ENCODE measurements at regions not wholly inside any gene's neighbourhood (a gene's known extent, or its start where the extent isn't known, plus 50 kb on each side); places are given as distances from the start of the nearest gene placed in this dataset.

DNA sequence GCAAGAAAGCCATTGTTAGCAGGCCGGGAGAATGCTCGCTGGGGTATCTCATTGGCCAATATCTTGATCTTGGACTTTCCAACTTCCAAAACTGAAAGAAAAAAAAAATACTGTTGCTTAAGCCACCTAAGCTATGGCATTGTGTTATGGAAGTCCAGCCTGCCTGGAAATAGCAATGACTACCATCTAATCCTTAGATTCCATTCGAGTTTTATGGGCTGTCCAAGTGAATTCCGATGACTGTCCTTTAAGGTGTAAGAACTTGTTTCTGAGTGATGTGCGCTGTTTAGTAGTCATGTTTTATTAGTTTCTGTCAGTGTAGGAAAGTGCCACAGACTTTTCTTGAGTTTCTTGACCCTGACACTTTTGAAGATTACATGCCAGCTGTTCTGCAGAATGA is 762.6 kb downstream of the USP25 start:
- Histone ChIP-seq H3K36me3 (no peaks in the 10 kb centered on the region), H3K4me3 (no peak overlapping the region), H3K27me3 (replicated peaks; ENCODE audit: insufficient read depth) (no peaks in the 10 kb centered on the region), H3K4me1 (replicated peaks) (peaks cover 3% of the 10 kb centered on the region), H3K9me3 (no peaks in the 10 kb centered on the region), H3K27ac (no peak overlapping the region)
- intact Hi-C loops (cut with DNase I), result no loop called here
- 82% methylated on average over 5 of the region's 5 CpGs for WGBS
- no peak for TF ChIP-seq POLR2AphosphoS5 (IDR thresholded peaks at IDR 0.05)
- no peak for TF ChIP-seq POLR2A (IDR thresholded peaks at IDR 0.05)
- TF ChIP-seq, protein P1, sequence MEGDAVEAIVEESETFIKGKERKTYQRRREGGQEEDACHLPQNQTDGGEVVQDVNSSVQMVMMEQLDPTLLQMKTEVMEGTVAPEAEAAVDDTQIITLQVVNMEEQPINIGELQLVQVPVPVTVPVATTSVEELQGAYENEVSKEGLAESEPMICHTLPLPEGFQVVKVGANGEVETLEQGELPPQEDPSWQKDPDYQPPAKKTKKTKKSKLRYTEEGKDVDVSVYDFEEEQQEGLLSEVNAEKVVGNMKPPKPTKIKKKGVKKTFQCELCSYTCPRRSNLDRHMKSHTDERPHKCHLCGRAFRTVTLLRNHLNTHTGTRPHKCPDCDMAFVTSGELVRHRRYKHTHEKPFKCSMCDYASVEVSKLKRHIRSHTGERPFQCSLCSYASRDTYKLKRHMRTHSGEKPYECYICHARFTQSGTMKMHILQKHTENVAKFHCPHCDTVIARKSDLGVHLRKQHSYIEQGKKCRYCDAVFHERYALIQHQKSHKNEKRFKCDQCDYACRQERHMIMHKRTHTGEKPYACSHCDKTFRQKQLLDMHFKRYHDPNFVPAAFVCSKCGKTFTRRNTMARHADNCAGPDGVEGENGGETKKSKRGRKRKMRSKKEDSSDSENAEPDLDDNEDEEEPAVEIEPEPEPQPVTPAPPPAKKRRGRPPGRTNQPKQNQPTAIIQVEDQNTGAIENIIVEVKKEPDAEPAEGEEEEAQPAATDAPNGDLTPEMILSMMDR (IDR thresholded peaks at IDR 0.05), result no peak
- DNase-seq (ENCODE audit: low spot score), result no peak

DNA sequence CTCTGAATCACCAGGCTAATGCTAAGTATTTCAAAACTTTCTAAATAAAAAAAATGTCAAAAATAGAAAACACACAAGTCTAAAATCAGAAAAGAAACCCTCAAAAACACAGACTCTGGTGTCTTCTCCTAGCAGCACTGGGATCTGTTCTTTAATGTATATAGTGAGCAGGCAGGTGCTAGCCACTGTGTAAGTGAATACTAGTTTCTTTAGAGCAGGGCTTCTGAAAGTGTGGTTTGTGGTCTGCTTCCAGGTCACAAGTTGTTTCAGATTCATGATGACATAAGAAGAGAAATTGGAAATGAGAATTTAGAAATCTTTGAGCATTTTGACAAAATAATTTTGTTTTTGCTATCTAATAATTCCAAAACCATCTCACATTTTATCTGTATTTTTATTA is 763.1 kb downstream of the USP25 start:
- Histone ChIP-seq H3K9me3 (no peaks in the 10 kb centered on the region), H3K27ac (no peak overlapping the region), H3K4me1 (replicated peaks) (peaks cover 3% of the 10 kb centered on the region), H3K36me3 (no peaks in the 10 kb centered on the region), H3K27me3 (replicated peaks; ENCODE audit: insufficient read depth) (no peaks in the 10 kb centered on the region), H3K4me3 (no peak overlapping the region)
- TF ChIP-seq POLR2AphosphoS5 (IDR thresholded peaks at IDR 0.05), result no peak
- TF ChIP-seq, protein P1 (IDR thresholded peaks at IDR 0.05), result no peak
- TF ChIP-seq POLR2A (IDR thresholded peaks at IDR 0.05), result no peak
- no peak for DNase-seq (ENCODE audit: low spot score)
- intact Hi-C loops (cut with DNase I), result no loop called here

DNA sequence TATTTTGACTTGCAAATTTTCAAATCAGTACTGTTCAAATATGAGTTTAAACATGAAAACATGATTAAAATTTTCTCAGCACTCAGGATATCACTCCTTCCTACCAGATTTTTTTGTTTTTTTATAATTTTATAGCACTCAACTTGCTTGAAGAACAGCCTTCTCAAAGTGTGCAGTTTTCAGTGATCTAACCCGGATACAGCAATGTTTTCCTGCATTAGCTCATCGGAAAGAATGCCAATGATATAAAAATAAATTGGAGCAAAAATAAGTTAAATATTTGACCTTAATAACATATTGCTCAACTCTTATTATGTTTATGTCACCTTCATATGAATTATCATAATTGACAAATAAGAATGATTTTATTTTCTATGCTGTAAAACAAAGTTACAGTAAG is 766.8 kb downstream of the USP25 start:
- H3K27me3 ChIP-seq (replicated peaks; ENCODE audit: insufficient read depth), result no peaks in the 10 kb centered on the region
- H3K27ac ChIP-seq, result no peak overlapping the region
- intact Hi-C loops (cut with DNase I), result no loop called here
- TF ChIP-seq POLR2A (IDR thresholded peaks at IDR 0.05) (no peak), POLR2AphosphoS5 (IDR thresholded peaks at IDR 0.05) (no peak)
- TF ChIP-seq, protein P1 (IDR thresholded peaks at IDR 0.05), result no peak
- H3K4me3 ChIP-seq, result no peak overlapping the region
- H3K4me1 ChIP-seq (replicated peaks), result peaks cover under 1% of the 10 kb centered on the region
- WGBS, result 78% methylated on average over 2 of the region's 2 CpGs
- H3K9me3 ChIP-seq, result no peaks in the 10 kb centered on the region
- DNase-seq (ENCODE audit: low spot score), result no peak
- H3K36me3 ChIP-seq, result no peaks in the 10 kb centered on the region

DNA sequence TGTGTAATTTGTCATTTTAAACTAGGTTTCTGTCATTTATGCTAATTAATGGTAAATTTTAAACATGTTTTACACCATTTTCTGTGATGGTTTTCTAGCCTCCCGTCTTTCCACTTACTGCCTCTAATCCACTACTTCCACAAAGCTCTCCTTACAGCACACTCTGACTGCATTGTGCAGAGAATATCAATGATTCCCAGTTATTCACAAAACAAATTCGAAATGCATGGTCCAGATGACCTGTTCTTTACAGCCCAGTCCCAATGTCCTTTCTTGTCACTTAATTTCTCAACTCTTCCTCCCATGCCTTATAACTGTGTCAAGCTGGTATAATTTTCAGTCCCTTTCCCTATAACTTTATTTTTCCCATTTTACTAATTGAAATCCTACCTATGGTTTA is 770.5 kb downstream of the USP25 start:
- DNase-seq (ENCODE audit: low spot score), result no peak
- no peaks in the 10 kb centered on the region for H3K27me3 ChIP-seq (replicated peaks; ENCODE audit: insufficient read depth)
- H3K4me3 ChIP-seq, result no peak overlapping the region
- intact Hi-C loops (cut with DNase I), result no loop called here
- 89% methylated on average over 2 of the region's 2 CpGs for WGBS
- no peaks in the 10 kb centered on the region for H3K36me3 ChIP-seq
- TF ChIP-seq POLR2A (IDR thresholded peaks at IDR 0.05), result no peak
- no peak for TF ChIP-seq POLR2AphosphoS5 (IDR thresholded peaks at IDR 0.05)
- TF ChIP-seq, protein P1 (IDR thresholded peaks at IDR 0.05), result no peak
- no peak overlapping the region for H3K27ac ChIP-seq
- no peaks in the 10 kb centered on the region for H3K9me3 ChIP-seq
- no peaks in the 10 kb centered on the region for H3K4me1 ChIP-seq (replicated peaks)

DNA sequence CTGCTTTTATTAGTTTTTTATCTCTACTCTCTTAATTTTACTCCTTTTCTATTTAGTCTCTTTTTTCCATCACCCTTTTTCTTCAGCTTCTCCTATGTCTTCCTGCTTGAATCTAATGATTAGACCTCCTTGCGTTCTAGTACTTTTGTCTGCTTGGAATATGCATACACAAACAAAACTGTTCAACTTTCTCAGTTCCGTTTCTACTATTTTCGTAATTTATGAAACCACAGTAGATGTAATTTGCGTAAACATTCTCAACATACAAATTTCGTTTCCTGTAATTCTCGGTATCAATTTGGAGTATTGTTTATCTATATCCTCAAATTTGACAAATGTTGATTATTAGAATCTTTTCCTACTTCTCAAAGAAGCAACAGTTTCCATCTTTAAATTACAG is 772.5 kb downstream of the USP25 start:
- H3K4me3 ChIP-seq, result no peak overlapping the region
- intact Hi-C loops (cut with DNase I), result no loop called here
- no peaks in the 10 kb centered on the region for H3K27me3 ChIP-seq (replicated peaks; ENCODE audit: insufficient read depth)
- WGBS, result 97% methylated on average over 6 of the region's 6 CpGs
- no peak for DNase-seq (ENCODE audit: low spot score)
- no peaks in the 10 kb centered on the region for H3K4me1 ChIP-seq (replicated peaks)
- H3K36me3 ChIP-seq, result no peaks in the 10 kb centered on the region
- TF ChIP-seq POLR2A (IDR thresholded peaks at IDR 0.05) (no peak), POLR2AphosphoS5 (IDR thresholded peaks at IDR 0.05) (no peak)
- TF ChIP-seq, protein P1 (IDR thresholded peaks at IDR 0.05), result no peak
- no peaks in the 10 kb centered on the region for H3K9me3 ChIP-seq
- no peak overlapping the region for H3K27ac ChIP-seq

Measured in prostate gland (tissue), 2 donors.